ENCODE measurements at regions not wholly inside any gene's neighbourhood (a gene's known extent, or its start where the extent isn't known, plus 50 kb on each side); places are given as distances from the start of the nearest gene placed in this dataset.

GRCh38 chr16:52742608-52743170 lies 195.7 kb upstream of the TOX3 start:
- no peak for TF ChIP-seq ATF7 (IDR thresholded peaks at IDR 0.05)
- no peak for TF ChIP-seq CTCF (IDR thresholded peaks at IDR 0.05 in 2 of 3, conservative IDR thresholded peaks at IDR 0.05 in 1 of 3; ENCODE audit: insufficient read depth in 2 of 3, low read depth in 1 of 3, low read length in 3 of 3)
- no peak for TF ChIP-seq ZNF140 (CRISPR knock-in tag; IDR thresholded peaks at IDR 0.05)
- no peak for TF ChIP-seq POLR2A (conservative IDR thresholded peaks at IDR 0.05)
- TF ChIP-seq HNRNPUL1 (IDR thresholded peaks at IDR 0.05; ENCODE audit: low read length), result no peak
